ENCODE measurements at regions not wholly inside any gene's neighbourhood (a gene's known extent, or its start where the extent isn't known, plus 50 kb on each side); places are given as distances from the start of the nearest gene placed in this dataset.
A peak's percentile ranks its signal among the peaks of the same experiment; 100 is the strongest.

DNA sequence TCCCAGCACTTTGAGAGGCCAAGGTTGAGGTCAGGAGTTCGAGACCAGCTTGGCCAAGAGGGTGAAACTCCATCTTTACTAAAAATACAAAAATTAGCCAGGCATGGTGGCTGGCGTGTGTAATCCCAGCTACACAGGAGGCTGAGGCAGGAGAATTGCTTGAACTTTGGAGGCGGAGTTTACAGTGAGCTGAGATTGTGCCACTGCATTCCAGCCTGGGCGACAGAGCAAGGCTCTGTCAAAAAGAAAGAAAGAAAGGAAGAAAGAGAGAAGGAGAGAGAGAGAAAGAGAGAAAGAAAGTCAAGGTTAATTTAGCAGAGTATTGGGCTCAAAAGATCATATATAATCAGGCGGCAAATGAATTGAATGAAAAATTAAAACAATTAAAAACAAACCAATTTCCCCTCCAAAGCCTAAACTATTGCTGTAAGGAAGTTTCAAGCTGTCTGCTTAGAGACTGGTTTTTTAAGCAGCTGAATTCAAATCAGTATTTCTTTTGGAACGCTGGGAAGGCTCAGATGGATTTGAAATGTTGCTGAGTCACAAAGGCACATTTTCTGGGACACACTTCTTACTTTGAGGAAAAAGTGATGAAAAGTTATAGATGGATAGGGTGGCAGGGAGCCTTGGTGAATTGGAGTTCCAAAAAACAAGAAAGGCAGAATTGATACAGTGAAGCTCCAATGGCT lies 81.3 kb upstream of the BHLHE40 start:
- Histone ChIP-seq H3K4me3 (ENCODE audit: low read length) (peak overlapping the region; percentile 8), H3K27me3 (replicated peaks; ENCODE audit: control insufficient read depth, insufficient read depth, low read length) (no peaks in the 10 kb centered on the region), H3K36me3 (ENCODE audit: control insufficient read depth, insufficient read depth, low read length, severe bottlenecking) (no peaks in the 10 kb centered on the region), H3K9ac (ENCODE audit: low read length) (peak overlapping the region; percentile 35), H3K4me1 (ENCODE audit: control insufficient read depth, insufficient read depth, low read length) (peaks cover 27% of the 10 kb centered on the region), H3K9me3 (ENCODE audit: control insufficient read depth, low read length) (no peaks in the 10 kb centered on the region)
- DNase-seq (ENCODE audit: low read depth), result no peak

DNA sequence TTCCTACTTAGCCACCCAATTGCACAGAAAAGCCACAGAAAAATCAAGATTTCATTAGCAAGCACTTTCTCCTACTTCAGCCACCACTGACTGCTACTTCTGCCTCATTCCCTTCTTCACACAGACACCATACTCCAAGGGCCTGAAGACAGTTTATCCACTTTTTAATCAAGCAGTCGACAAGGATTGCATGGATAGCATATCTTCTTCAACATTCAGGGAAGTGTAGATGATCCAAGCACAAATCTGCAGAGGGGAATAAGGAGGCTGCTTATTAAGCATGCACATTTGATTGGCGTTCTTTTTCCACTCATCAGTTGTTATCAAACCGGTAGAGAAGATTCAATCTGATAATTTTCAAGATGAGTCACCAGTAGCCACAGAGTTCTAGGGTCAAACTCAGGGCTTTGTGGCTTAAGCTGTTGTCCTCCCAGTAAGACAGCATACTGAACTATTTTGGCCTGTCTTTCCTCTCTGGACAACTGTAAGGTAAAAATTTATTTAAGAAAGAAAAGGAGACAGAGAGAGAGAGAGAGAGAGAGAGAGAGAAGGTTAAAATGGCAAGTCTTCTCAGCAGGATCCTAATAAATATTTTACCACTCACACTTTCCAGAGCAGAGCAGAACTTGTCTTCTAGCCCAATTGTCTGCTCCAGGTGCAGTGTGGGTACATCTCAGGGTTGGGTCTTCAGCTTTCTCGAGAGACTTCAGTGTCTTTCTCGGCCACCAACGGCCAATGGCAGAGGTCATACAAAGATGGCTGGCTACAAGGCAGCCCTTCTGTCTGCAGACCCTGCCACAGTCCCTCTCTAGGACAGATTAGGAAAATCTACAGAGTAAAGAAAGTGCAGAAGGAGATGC lies 80.6 kb upstream of the BHLHE40 start:
- H3K4me3 ChIP-seq (ENCODE audit: low read length), result peak overlapping the region; percentile 8
- no peaks in the 10 kb centered on the region for H3K9me3 ChIP-seq (ENCODE audit: control insufficient read depth, low read length)
- H3K27me3 ChIP-seq (replicated peaks; ENCODE audit: control insufficient read depth, insufficient read depth, low read length), result no peaks in the 10 kb centered on the region

DNA sequence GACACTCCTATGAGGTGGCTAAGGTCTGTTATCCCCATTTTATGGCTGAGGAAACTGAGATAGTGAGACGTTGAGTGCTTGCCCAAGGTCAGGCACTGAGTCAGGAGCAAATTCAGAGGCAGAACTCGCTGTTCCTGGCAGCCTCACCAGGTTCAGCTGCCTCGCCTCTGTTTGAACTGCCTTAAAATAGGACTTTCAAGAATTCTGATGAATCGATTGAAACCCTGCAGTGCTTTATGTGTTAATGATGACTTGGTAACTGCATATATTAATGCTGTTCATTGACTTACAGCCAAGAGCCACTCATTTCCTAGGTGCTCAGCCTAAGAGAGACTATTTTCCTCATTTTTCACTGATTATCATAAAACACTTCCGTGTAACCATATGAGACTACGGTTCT lies 79.5 kb upstream of the BHLHE40 start:
- Histone ChIP-seq H3K4me1 (ENCODE audit: control insufficient read depth, insufficient read depth, low read length) (peaks cover 27% of the 10 kb centered on the region), H3K4me3 (ENCODE audit: low read length) (no peak overlapping the region), H3K9me3 (ENCODE audit: control insufficient read depth, low read length) (no peaks in the 10 kb centered on the region), H3K9ac (ENCODE audit: low read length) (no peak overlapping the region), H3K36me3 (ENCODE audit: control insufficient read depth, insufficient read depth, low read length, severe bottlenecking) (no peaks in the 10 kb centered on the region), H3K27me3 (replicated peaks; ENCODE audit: control insufficient read depth, insufficient read depth, low read length) (no peaks in the 10 kb centered on the region)
- no peak for DNase-seq (ENCODE audit: low read depth)

More for the DNA sequence above, 80.6 kb upstream of the BHLHE40 start:
- DNase-seq (ENCODE audit: low read depth), result no peak
- peak overlapping the region; percentile 35 for H3K9ac ChIP-seq (ENCODE audit: low read length)
- H3K36me3 ChIP-seq (ENCODE audit: control insufficient read depth, insufficient read depth, low read length, severe bottlenecking), result no peaks in the 10 kb centered on the region
- H3K4me1 ChIP-seq (ENCODE audit: control insufficient read depth, insufficient read depth, low read length), result peaks cover 27% of the 10 kb centered on the region

DNA sequence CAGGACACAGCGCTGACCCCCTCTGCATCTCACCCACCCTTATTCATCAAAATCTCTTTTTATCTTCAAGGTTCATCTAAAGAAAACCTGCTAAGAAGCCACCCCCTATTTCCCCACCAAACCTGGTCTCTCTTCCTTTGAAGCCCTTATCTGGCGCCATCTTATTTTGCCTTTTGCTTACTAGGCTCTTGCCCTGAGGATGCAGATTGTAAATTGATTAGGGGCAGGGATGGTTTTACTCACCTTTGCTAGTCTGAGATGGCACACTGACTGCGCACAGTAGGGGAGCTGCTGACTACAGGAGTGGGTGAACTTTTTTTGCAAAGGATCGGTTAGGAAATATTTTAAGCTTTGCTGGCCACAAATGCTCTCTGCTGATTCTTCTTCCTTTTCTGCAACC lies 78.9 kb upstream of the BHLHE40 start:
- Histone ChIP-seq H3K36me3 (ENCODE audit: control insufficient read depth, insufficient read depth, low read length, severe bottlenecking) (no peaks in the 10 kb centered on the region), H3K4me3 (ENCODE audit: low read length) (no peak overlapping the region), H3K27me3 (replicated peaks; ENCODE audit: control insufficient read depth, insufficient read depth, low read length) (no peaks in the 10 kb centered on the region), H3K9me3 (ENCODE audit: control insufficient read depth, low read length) (no peaks in the 10 kb centered on the region), H3K4me1 (ENCODE audit: control insufficient read depth, insufficient read depth, low read length) (peaks cover 30% of the 10 kb centered on the region), H3K9ac (ENCODE audit: low read length) (no peak overlapping the region)
- DNase-seq (ENCODE audit: low read depth), result no peak

DNA sequence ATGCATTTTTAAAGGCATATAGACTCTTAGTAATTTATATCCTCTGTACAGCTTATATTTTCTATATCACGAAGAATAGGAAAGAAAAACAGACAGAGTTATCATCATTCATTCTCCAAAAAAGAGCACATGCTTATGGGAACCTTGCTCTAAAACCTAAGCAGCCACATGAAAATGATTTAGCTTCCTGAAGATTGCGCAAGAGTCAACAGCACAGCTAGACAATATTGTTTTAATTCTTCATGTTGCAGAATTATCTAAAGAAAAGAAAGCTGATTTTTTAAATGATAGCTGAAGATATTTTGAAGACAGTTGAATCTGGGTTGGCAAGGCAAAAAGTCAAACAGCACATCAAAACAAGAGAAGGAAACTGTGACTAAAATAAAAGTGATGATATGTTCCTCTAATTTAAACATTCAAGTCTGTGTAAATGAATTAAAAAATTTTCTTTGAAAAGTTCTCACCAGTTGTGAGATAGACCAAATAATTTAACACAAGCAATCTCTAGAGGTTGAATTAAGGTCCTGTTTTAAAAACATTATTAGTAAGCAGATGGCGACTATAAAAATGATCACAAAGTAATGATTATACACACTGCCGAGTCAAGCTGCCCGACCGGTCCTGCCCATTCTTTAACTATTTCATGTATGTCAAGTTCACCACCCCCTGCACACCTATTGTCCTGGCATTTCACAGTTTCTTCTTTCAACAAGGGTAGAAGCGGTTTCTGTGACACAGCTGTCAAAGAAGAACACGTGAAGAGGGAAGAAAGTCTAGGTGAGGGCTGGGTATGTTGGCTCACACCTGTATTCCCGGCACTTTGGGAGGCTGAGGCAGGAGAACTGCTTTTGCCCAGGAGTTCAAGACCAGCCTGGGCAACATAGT lies 74.2 kb upstream of the BHLHE40 start:
- no peaks in the 10 kb centered on the region for H3K27me3 ChIP-seq (replicated peaks; ENCODE audit: control insufficient read depth, insufficient read depth, low read length)
- peaks cover 10% of the 10 kb centered on the region for H3K4me1 ChIP-seq (ENCODE audit: control insufficient read depth, insufficient read depth, low read length)
- no peaks in the 10 kb centered on the region for H3K9me3 ChIP-seq (ENCODE audit: control insufficient read depth, low read length)
- peak; percentile 88 for DNase-seq (ENCODE audit: low read depth)
- H3K4me3 ChIP-seq (ENCODE audit: low read length), result no peak overlapping the region
- H3K36me3 ChIP-seq (ENCODE audit: control insufficient read depth, insufficient read depth, low read length, severe bottlenecking), result no peaks in the 10 kb centered on the region
- H3K9ac ChIP-seq (ENCODE audit: low read length), result no peak overlapping the region

DNA sequence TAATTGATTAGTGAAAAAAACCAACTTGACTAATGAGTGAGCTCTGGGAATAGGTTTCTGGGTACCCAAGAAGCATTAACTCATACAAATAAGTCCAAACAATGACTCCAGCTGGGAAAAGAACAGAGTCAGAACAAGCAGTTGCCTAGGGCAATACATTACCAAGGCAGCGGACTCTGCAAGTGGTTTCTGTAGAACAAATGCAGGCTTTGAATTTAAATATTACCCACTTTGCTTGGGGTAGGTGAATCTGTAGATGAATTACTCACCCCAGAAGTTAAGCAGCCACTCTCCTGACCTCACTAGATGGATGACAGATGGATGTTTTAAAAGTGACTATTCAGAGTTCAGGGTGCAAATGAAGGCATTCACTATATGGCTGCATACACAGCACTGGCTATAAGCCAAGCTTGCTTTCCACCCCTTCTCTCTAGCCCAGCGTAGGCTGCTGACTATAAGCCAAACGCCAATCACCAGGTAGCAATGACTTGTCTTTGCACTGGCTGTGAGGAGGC lies 73.1 kb upstream of the BHLHE40 start:
- DNase-seq (ENCODE audit: low read depth), result peak; percentile 51
- no peaks in the 10 kb centered on the region for H3K9me3 ChIP-seq (ENCODE audit: control insufficient read depth, low read length)
- no peak overlapping the region for H3K9ac ChIP-seq (ENCODE audit: low read length)
- H3K4me1 ChIP-seq (ENCODE audit: control insufficient read depth, insufficient read depth, low read length), result peaks cover 10% of the 10 kb centered on the region
- H3K27me3 ChIP-seq (replicated peaks; ENCODE audit: control insufficient read depth, insufficient read depth, low read length), result no peaks in the 10 kb centered on the region
- no peaks in the 10 kb centered on the region for H3K36me3 ChIP-seq (ENCODE audit: control insufficient read depth, insufficient read depth, low read length, severe bottlenecking)
- no peak overlapping the region for H3K4me3 ChIP-seq (ENCODE audit: low read length)

DNA sequence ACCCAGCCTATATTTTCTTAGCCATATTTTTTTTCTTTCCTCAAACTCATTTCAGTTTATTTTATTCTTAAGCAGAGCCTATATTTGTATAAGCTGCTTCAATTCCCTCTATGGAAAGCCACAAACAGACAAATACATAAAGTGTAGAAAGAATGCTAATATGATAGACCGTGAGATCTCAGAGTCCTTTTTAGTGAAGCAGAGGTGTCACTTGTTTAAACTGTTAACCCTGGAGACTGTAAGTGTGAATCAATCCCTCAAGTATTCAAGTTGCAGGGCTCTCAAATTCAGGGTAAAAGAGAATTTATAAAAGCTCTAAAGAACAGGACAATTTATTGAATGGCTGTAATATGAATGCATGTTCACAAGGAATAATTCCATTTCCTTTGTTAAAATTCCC lies 72.2 kb upstream of the BHLHE40 start:
- no peak overlapping the region for H3K9ac ChIP-seq (ENCODE audit: low read length)
- no peaks in the 10 kb centered on the region for H3K9me3 ChIP-seq (ENCODE audit: control insufficient read depth, low read length)
- H3K4me1 ChIP-seq (ENCODE audit: control insufficient read depth, insufficient read depth, low read length), result peaks cover 6% of the 10 kb centered on the region
- no peak for DNase-seq (ENCODE audit: low read depth)
- no peaks in the 10 kb centered on the region for H3K36me3 ChIP-seq (ENCODE audit: control insufficient read depth, insufficient read depth, low read length, severe bottlenecking)
- H3K4me3 ChIP-seq (ENCODE audit: low read length), result no peak overlapping the region
- H3K27me3 ChIP-seq (replicated peaks; ENCODE audit: control insufficient read depth, insufficient read depth, low read length), result no peaks in the 10 kb centered on the region

DNA sequence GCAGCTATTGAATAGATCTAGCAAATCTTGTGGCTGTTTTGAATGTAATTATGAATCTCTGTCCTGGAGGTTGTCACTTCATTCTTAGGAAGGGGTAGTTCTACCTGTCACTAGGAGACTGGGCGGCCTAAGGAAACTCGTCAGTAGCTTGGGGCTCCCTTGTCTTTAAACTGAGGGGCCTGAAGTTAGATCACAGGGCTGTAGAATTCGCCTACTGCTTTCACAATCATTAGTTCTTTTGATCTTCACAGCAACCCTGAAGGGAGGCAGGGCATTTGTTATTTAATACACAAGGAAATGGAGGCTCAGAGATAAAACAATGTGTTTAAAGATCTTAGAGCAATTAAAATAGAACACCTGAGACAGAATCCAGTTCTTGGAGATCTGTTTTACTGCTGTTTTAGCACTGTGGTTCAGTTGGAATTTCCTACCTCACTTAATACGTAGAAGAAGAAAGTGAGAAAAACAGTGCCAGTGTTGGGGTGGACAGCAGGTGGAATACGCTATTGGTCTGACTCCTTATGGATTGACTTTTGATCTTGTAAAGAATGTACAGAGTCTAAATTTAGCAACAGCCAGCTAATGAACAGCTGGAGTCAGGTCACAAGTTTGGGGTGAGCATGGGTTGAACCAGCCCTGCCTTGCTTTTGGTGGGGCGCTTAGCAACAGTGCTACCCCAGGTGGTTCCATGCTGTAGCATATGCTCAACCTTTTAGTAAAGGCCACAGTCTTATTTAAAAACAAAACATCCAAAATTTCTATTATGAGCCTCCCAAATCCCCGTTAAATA lies 71.4 kb upstream of the BHLHE40 start:
- Histone ChIP-seq H3K36me3 (ENCODE audit: control insufficient read depth, insufficient read depth, low read length, severe bottlenecking) (no peaks in the 10 kb centered on the region), H3K4me1 (ENCODE audit: control insufficient read depth, insufficient read depth, low read length) (peaks cover 4% of the 10 kb centered on the region), H3K9ac (ENCODE audit: low read length) (no peak overlapping the region), H3K4me3 (ENCODE audit: low read length) (no peak overlapping the region), H3K27me3 (replicated peaks; ENCODE audit: control insufficient read depth, insufficient read depth, low read length) (no peaks in the 10 kb centered on the region), H3K9me3 (ENCODE audit: control insufficient read depth, low read length) (no peaks in the 10 kb centered on the region)
- DNase-seq (ENCODE audit: low read depth), result no peak

DNA sequence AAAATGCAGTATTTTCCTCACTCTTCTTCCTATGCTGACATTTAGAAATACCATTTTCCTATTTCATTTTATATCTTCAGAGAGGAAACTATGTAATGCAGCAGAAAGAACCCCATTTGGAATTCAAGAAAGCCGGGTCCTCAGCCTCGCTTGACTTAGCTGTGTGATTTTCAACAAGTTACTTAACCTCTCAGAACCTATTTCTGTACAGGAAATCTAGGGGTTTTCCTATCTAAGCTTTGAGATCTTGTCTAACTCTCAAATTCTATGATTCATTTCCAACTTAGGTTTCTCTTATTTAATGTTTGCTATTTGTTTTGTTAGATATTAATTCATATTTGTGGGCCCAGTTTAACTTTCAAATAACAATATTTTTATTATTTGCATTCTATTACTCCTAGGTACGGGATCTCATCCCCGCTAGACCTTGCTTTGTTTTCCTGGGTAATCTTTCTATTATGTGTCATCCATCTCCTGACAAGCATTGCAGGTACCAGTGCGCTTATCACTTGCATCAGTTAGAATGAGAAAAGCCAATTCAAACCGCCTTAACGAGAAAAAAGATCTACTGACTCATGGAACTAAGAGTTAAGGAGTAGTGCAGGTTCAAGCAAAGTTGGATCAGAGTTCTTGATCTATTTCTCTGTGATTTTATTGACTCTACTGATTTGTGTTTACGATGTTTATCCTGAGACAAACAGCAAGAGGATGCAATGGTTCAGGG lies 70.6 kb upstream of the BHLHE40 start:
- H3K27me3 ChIP-seq (replicated peaks; ENCODE audit: control insufficient read depth, insufficient read depth, low read length), result no peaks in the 10 kb centered on the region
- no peaks in the 10 kb centered on the region for H3K36me3 ChIP-seq (ENCODE audit: control insufficient read depth, insufficient read depth, low read length, severe bottlenecking)
- DNase-seq (ENCODE audit: low read depth), result no peak
- peaks cover 4% of the 10 kb centered on the region for H3K4me1 ChIP-seq (ENCODE audit: control insufficient read depth, insufficient read depth, low read length)
- H3K9me3 ChIP-seq (ENCODE audit: control insufficient read depth, low read length), result no peaks in the 10 kb centered on the region
- no peak overlapping the region for H3K4me3 ChIP-seq (ENCODE audit: low read length)
- no peak overlapping the region for H3K9ac ChIP-seq (ENCODE audit: low read length)

DNA sequence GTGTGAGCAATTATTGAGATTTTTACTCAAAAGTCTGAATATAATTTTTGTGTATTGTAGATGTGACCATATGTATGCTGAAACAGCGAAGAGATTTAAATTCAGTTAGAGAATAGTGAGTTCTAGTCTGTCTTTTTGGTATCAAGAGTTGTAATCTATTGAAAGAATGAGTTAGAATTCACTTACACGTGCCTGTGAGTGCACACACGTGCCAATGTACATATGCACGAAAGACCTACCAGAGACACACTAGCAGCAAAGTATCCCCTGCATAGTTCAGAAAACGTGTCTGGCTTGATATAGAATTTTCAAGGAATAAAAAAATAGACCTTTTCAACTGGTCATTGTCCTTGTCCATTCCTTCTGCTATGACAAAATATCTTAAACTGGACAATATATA lies 64.8 kb upstream of the BHLHE40 start:
- no peaks in the 10 kb centered on the region for H3K9me3 ChIP-seq (ENCODE audit: control insufficient read depth, low read length)
- no peaks in the 10 kb centered on the region for H3K36me3 ChIP-seq (ENCODE audit: control insufficient read depth, insufficient read depth, low read length, severe bottlenecking)
- no peak overlapping the region for H3K9ac ChIP-seq (ENCODE audit: low read length)
- H3K4me1 ChIP-seq (ENCODE audit: control insufficient read depth, insufficient read depth, low read length), result no peaks in the 10 kb centered on the region
- H3K27me3 ChIP-seq (replicated peaks; ENCODE audit: control insufficient read depth, insufficient read depth, low read length), result no peaks in the 10 kb centered on the region
- no peak for DNase-seq (ENCODE audit: low read depth)
- no peak overlapping the region for H3K4me3 ChIP-seq (ENCODE audit: low read length)
